Endothelial cell of umbilical vein (primary cell): ENCODE measurements at regions not wholly inside any gene's neighbourhood (a gene's known extent, or its start where the extent isn't known, plus 50 kb on each side); places are given as distances from the start of the nearest gene placed in this dataset.

ENCODE experiments used
- BruUV-seq: library from RNA; stranded (reverse); fragments of 400-500 nt; replicated peaks from 2 replicates; lab custom pipeline; 2021; lab: Mats Ljungman, UMichigan
- CTCF ChIA-PET: fragments of 300-600, 350-600 bp; sonication (Branson Sonifier 250); formaldehyde crosslinking; loops from one replicate; lab custom pipeline; 2021; ENCODE audit warnings: antibody characterized with exemption, inconsistent platforms; lab: Charles Lee
- POLR2A ChIA-PET: fragments of 300-600, 350-600 bp; sonication (Branson Sonifier 250); formaldehyde crosslinking; loops from one replicate; lab custom pipeline; 2021; ENCODE audit warnings: antibody characterized with exemption, inconsistent platforms; lab: Charles Lee
- DNase-seq: peaks from one replicate; pipeline ENCODE4 v3.0.0-alpha.2; 2011; ENCODE audit warnings: low read depth, low spot score
- FAIRE-seq: peaks from 2 replicates; lab custom pipeline; 2011; peaks lifted over from hg19 to GRCh38; lab: Jason Lieb, UNC
- H2AFZ ChIP-seq: 2 replicates; pipeline ENCODE4 v1.6.0; 2012; ENCODE audit warnings: low read depth, low read length, control low read depth, inconsistent platforms
- H3K27ac ChIP-seq: 2 replicates; pipeline ENCODE4 v1.5.1; 2011; ENCODE audit warnings: low read depth, mild to moderate bottlenecking, control low read depth, low read length, moderate library complexity; ENCODE audit not compliant: insufficient read depth
- H3K27me3 ChIP-seq, 2 experiments: 2 replicates each; pipeline versions ENCODE4 v1.6.0 to v1.6.1; 2011; ENCODE audit warnings: low read length in 2 of 2, mixed read lengths in 1 of 2; ENCODE audit not compliant: control insufficient read depth in 2 of 2, insufficient read depth in 2 of 2
- H3K36me3 ChIP-seq, 2 experiments: 2 replicates in 1 of 2; 3 replicates in 1 of 2; pipeline ENCODE4 v1.5.1; 2011; ENCODE audit warnings: low read length in 2 of 2, mild to moderate bottlenecking in 1 of 2, moderate library complexity in 1 of 2; ENCODE audit not compliant: control insufficient read depth in 2 of 2, insufficient read depth in 2 of 2; ENCODE audit errors: extremely low read depth in 1 of 2
- H3K4me1 ChIP-seq: 3 replicates; pipeline ENCODE4 v1.5.1; 2011; ENCODE audit warnings: mild to moderate bottlenecking, low read length; ENCODE audit not compliant: control insufficient read depth, insufficient read depth; ENCODE audit errors: extremely low read depth
- H3K4me2 ChIP-seq: 2 replicates; pipeline ENCODE4 v1.6.1; 2011; ENCODE audit warnings: low read length, control low read depth, mixed read lengths; ENCODE audit not compliant: insufficient read depth
- H3K4me3 ChIP-seq, 3 experiments: fragments of 200-600 bp in 1 of 3; sonication (generic), shearing (Covaris generic) in 1 of 3; replicated peaks in 1 of 3; 2 replicates each; pipeline ENCODE4 v1.5.1; 2011 to 2016; ENCODE audit warnings: control low read depth in 3 of 3, low read length in 3 of 3, mild to moderate bottlenecking in 2 of 3, inconsistent platforms in 1 of 3, low read depth in 1 of 3, moderate library complexity in 1 of 3; ENCODE audit not compliant: insufficient read depth in 1 of 3
- H3K79me2 ChIP-seq: 2 replicates; pipeline ENCODE4 v1.6.0; 2012; ENCODE audit warnings: low read length, inconsistent platforms; ENCODE audit not compliant: control insufficient read depth, insufficient read depth
- H3K9ac ChIP-seq: replicated peaks from 2 replicates; pipeline ENCODE3; 2011; ENCODE audit warnings: low read length, control low read depth; ENCODE audit not compliant: insufficient read depth; ENCODE audit errors: extremely low read depth
- H3K9me1 ChIP-seq: replicated peaks from 3 replicates; pipeline ENCODE4 v1.6.0; 2011; ENCODE audit warnings: mild to moderate bottlenecking, low read length; ENCODE audit not compliant: control insufficient read depth, insufficient read depth; ENCODE audit errors: extremely low read depth
- H3K9me3 ChIP-seq: replicated peaks from 2 replicates; pipeline ENCODE4 v1.5.1; 2012; ENCODE audit warnings: low read length, inconsistent platforms; ENCODE audit not compliant: control insufficient read depth, insufficient read depth
- H4K20me1 ChIP-seq: replicated peaks from 2 replicates; pipeline ENCODE3; 2011; ENCODE audit warnings: mild to moderate bottlenecking, low read length; ENCODE audit not compliant: control insufficient read depth, insufficient read depth; ENCODE audit errors: extremely low read depth
- EZH2 ChIP-seq: IDR thresholded peaks from 2 replicates; pipeline ENCODE4 v1.6.1; 2012; ENCODE audit warnings: borderline replicate concordance, low read depth, mild to moderate bottlenecking, moderate library complexity, low read length, inconsistent platforms; ENCODE audit not compliant: severe bottlenecking
- FOS ChIP-seq: IDR thresholded peaks from 2 replicates; pipeline ENCODE4 v1.6.1; 2011; ENCODE audit warnings: mild to moderate bottlenecking, low read length, moderate library complexity, borderline replicate concordance; ENCODE audit not compliant: insufficient read depth
- GATA2 ChIP-seq: IDR thresholded peaks from 2 replicates; pipeline ENCODE4 v1.7.0; 2011; ENCODE audit warnings: low read depth, mild to moderate bottlenecking, moderate library complexity, mixed read lengths, low read length; ENCODE audit not compliant: insufficient read length, insufficient read depth
- JUN ChIP-seq: IDR thresholded peaks from 2 replicates; pipeline ENCODE4 v1.6.1; 2011; ENCODE audit warnings: borderline replicate concordance, low read depth; ENCODE audit not compliant: insufficient read length, insufficient read depth
- MAX ChIP-seq: IDR thresholded peaks from 2 replicates; pipeline ENCODE4 v1.6.1; 2011; ENCODE audit not compliant: insufficient read depth, insufficient read length
- MYC ChIP-seq: IDR thresholded peaks from one replicate; pipeline ENCODE4 v1.6.1; 2011; ENCODE audit warnings: mild to moderate bottlenecking, low read depth, low read length
- POLR2A ChIP-seq: IDR thresholded peaks from 2 replicates; pipeline ENCODE4 v1.6.1; 2012; ENCODE audit warnings: low read depth, mild to moderate bottlenecking, control low read depth, low read length
- POLR2AphosphoS5 ChIP-seq: IDR thresholded peaks from 2 replicates; pipeline ENCODE4 v1.6.1; 2012; ENCODE audit warnings: low read depth, mild to moderate bottlenecking, control low read depth, low read length, moderate library complexity; ENCODE audit not compliant: insufficient read depth
- dilution Hi-C: fragments of 300-500 bp; cut with MboI; formaldehyde crosslinking; loops from one replicate; pipeline ENCODE4 v1.15.0; 2019; ENCODE audit warnings: low sequenced_read_pairs; ENCODE audit not compliant: extremely low pct_ligation_motif_present
- intact Hi-C: fragments of 100-400 bp; cut with micrococcal nuclease; formaldehyde crosslinking; loops from one replicate; pipeline ENCODE4 v1.10.0; 2022
- TF ChIP-seq, protein P1 (sequence below), 2 donors: IDR thresholded peaks; 1 replicate in 1 of 2; 2 replicates in 1 of 2; pipeline ENCODE4 v1.5.1; 2011; ENCODE audit warnings: low read length in 2 of 2, mild to moderate bottlenecking in 2 of 2, moderate library complexity in 2 of 2, control low read depth in 1 of 2, inconsistent platforms in 1 of 2, low read depth in 1 of 2; ENCODE audit not compliant: insufficient read depth in 1 of 2; ENCODE audit errors: extremely low read depth in 1 of 2

- H2AFZ ChIP-seq: no peak overlapping the region
- no peak overlapping the region for H3K4me2 ChIP-seq
- dilution Hi-C loops: no loop called here
- H3K36me3 ChIP-seq: no peaks in the 10 kb centered on the region
- ChIA-PET CTCF (interaction anchor here (0.6 kb wide), 1 partner anchor 1258 kb away, joined by 3 read pairs; no protein-coding TSS in a partner anchor), POLR2A (no interaction called here)
- no peaks in the 10 kb centered on the region for H3K9me3 ChIP-seq
- H3K27me3 ChIP-seq: no peaks in the 10 kb centered on the region
- H4K20me1 ChIP-seq: no peaks in the 10 kb centered on the region
- no peak overlapping the region for H3K9ac ChIP-seq
- H3K79me2 ChIP-seq: no peaks in the 10 kb centered on the region
- H3K4me3 ChIP-seq: no peak overlapping the region
- BruUV-seq: no TSS peak
- intact Hi-C loops: no loop called here
- DNase-seq (no peak), FAIRE-seq (no peak)
- no peak overlapping the region for H3K27ac ChIP-seq
- H3K4me1 ChIP-seq: no peaks in the 10 kb centered on the region
- H3K9me1 ChIP-seq: no peaks in the 10 kb centered on the region
- TF ChIP-seq GATA2 (no peak), EZH2 (no peak), MAX (no peak), POLR2A (no peak), POLR2AphosphoS5 (no peak)
Measured at GRCh38 chr4:13704761-13705160, 77.2 kb upstream of the BOD1L1 start.

DNA sequence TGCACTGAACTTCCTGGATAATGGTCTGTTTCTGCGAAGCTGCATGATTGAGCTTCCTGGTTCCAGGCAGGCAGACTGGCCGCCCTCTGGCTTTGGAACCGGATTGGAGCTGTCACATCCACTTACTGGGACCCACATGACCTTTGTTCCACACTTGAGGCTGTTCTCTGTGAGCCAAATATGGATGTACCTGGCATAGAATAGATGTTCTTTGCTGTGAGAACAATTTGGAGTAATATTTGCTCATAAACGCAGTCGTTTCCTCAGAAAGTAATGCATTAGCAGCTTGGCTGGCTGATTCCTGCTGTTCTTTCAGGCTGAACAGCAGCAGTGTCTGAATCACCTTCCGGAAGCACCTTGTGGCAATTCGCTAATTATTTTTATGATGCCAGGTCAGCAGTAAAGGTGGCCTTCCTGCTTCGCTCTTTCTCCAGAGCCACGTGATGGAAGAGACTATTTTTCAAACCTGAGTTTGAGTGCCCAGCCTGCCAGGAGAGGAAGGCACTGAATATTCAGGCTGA is 78.1 kb upstream of the BOD1L1 start:
- ChIA-PET CTCF (interaction anchor here (0.6 kb wide), 1 partner anchor 1257 kb away, joined by 3 read pairs; no protein-coding TSS in a partner anchor), POLR2A (no interaction called here)
- no peaks in the 10 kb centered on the region for H4K20me1 ChIP-seq
- BruUV-seq: no TSS peak
- H3K4me3 ChIP-seq: no peak overlapping the region
- no peak overlapping the region for H3K27ac ChIP-seq
- H3K27me3 ChIP-seq: no peaks in the 10 kb centered on the region
- H3K9me3 ChIP-seq: no peaks in the 10 kb centered on the region
- no peaks in the 10 kb centered on the region for H3K9me1 ChIP-seq
- H3K4me2 ChIP-seq: no peak overlapping the region
- intact Hi-C loops: no loop called here
- FAIRE-seq (no peak), DNase-seq (peak; percentile 1)
- no peak overlapping the region for H2AFZ ChIP-seq
- dilution Hi-C loops: no loop called here
- TF ChIP-seq EZH2 (no peak), MYC (no peak), GATA2 (no peak), FOS (no peak), MAX (no peak), POLR2A (no peak), JUN (no peak), POLR2AphosphoS5 (no peak)
- TF ChIP-seq, protein P1, sequence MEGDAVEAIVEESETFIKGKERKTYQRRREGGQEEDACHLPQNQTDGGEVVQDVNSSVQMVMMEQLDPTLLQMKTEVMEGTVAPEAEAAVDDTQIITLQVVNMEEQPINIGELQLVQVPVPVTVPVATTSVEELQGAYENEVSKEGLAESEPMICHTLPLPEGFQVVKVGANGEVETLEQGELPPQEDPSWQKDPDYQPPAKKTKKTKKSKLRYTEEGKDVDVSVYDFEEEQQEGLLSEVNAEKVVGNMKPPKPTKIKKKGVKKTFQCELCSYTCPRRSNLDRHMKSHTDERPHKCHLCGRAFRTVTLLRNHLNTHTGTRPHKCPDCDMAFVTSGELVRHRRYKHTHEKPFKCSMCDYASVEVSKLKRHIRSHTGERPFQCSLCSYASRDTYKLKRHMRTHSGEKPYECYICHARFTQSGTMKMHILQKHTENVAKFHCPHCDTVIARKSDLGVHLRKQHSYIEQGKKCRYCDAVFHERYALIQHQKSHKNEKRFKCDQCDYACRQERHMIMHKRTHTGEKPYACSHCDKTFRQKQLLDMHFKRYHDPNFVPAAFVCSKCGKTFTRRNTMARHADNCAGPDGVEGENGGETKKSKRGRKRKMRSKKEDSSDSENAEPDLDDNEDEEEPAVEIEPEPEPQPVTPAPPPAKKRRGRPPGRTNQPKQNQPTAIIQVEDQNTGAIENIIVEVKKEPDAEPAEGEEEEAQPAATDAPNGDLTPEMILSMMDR (IDR thresholded peaks at IDR 0.05; ENCODE audit: extremely low read depth in 1 of 2, insufficient read depth in 1 of 2, low read depth in 1 of 2, low read length in 2 of 2): no peak
- H3K9ac ChIP-seq: no peak overlapping the region
- H3K79me2 ChIP-seq: no peaks in the 10 kb centered on the region
- no peaks in the 10 kb centered on the region for H3K4me1 ChIP-seq
- H3K36me3 ChIP-seq: no peaks in the 10 kb centered on the region
